ENCODE measurements at regions not wholly inside any gene's neighbourhood (a gene's known extent, or its start where the extent isn't known, plus 50 kb on each side); places are given as distances from the start of the nearest gene placed in this dataset.
"Not testable (repeated sequence)": the region's sequence is repeated elsewhere in the genome, so short reads cannot be mapped to it uniquely, and the experiment has no call there.

DNA sequence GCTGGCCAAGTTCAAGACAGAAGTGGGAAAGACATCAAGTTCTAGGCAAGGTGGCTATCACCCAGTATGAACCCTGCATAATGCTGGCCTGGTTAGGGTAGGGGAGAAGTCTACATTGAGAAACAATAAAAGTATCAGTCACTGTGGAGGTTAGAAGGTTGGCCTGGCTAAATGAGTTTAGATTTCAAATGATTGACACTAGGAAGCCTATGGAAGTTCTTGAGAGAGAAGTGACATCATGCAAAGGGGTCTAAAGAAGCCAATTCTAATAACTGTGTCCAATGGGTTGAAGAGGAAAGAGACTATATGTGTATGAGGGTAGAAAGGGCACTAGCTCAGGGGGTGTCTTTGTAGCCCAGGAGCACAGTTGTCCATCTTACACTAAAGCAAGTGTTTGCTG lies 98.5 kb upstream of the MBIP start:
- DNase-seq (ENCODE audit: low spot score) (no peak), FAIRE-seq (no peak)

DNA sequence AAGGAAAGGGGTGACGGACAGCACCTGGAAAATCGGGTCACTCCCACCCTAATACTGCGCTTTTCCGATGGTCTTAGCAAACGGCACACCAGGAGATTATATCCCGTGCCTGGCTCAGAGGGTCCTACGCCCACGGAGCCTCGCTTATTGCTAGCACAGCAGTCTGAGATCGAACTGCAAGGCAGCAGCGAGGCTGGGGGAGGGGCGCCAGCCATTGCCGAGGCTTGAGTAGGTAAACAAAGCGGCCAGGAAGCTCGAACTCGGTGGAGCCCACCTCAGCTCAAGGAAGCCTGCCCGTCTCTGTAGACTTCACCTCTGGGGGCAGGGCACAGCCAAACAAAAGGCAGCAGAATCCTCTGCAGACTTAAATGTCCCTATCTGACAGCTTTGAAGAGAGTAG lies 91.5 kb upstream of the MBIP start:
- FAIRE-seq; DNase-seq (ENCODE audit: low spot score): not testable (repeated sequence)

DNA sequence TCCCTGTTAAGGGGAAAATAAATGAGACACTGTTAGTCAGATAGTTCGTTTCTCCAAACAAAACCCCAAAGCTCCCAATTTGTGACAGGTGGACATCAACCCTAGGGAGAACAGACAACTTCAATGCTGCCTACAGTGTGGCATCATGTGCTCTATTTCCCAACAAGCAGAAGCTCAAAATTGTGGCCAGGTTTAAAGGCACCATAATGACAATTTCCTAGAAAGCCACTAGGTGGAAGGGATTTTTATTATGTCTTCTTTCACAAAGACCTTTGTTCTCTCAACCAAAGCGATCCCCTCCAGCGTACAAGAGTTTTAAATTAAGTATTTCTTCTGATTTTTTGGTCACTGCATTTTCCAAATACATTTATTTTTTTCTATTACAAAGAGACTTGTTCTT lies 88.0 kb upstream of the MBIP start:
- FAIRE-seq, result no peak
- no peak for DNase-seq (ENCODE audit: low spot score)

GRCh38 chr14:36405589-36406274 lies 85.3 kb upstream of the MBIP start:
- no peak for FAIRE-seq
- DNase-seq (ENCODE audit: low spot score), result no peak

GRCh38 chr14:36402867-36403266 lies 82.4 kb upstream of the MBIP start:
- no peak for DNase-seq (ENCODE audit: low spot score)
- no peak for FAIRE-seq

GRCh38 chr14:36398463-36399291 lies 78.2 kb upstream of the MBIP start:
- no peak for DNase-seq (ENCODE audit: low spot score)
- FAIRE-seq, result no peak

GRCh38 chr14:36397357-36397756 lies 76.9 kb upstream of the MBIP start:
- FAIRE-seq, result no peak
- DNase-seq (ENCODE audit: low spot score), result no peak

DNA sequence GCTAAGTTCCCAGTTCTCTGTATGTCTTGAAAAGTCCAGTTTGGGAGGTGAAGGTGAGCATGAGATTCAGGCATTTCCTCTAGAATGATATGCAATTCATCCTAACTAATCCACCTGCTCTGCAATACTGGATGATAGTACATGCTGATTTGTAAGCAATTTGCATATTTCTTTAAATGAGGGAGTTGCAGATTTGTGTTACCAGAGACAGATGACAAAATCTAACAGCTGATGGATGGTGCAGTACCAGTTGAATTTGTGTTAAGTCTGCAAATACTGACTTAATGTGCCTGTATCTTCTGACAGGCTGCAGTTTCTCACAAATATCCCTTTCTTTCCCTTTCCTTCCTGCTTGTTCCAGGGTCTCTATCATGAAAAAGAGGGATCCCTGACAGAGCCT lies 76.4 kb upstream of the MBIP start:
- DNase-seq (ENCODE audit: low spot score) (no peak), FAIRE-seq (no peak)

DNA sequence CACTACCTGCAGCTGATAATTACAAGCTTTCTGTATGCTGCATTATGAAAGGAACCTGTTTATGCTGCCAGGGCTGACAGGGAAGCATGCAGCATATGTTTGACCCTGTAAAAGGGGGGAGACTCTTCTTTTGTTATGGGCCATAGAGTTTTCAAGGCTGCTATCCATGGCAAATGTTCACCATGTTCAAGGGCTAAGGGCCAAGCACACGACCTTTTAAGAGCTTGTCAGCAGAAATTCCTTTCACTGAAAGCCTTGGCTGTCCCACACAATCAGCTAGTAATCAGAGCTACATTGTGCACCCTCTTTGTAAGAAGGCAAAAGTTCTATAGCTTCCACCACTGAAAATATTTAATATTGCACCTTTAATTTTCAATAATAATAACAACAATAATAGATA lies 74.2 kb upstream of the MBIP start:
- DNase-seq (ENCODE audit: low spot score) (no peak), FAIRE-seq (no peak)

DNA sequence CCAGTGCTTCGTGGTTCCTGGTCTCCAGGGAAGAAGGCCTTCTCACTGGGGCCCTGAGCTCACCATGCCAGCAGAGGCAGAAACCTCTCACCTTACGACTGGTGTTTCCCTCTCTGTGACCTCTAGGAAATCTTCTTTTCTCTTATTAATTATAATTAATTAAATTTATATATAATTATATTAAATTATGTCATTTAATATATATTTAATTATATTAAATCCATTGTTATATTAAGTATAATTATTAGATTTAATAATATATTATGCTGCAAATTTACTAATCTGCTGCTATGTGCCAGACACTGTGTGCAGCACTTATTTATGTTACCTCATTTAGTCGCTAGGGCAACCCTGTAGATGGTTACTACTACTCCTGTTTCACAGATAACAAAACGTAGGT lies 70.3 kb upstream of the MBIP start:
- DNase-seq (ENCODE audit: low spot score), result no peak
- FAIRE-seq, result no peak

DNA sequence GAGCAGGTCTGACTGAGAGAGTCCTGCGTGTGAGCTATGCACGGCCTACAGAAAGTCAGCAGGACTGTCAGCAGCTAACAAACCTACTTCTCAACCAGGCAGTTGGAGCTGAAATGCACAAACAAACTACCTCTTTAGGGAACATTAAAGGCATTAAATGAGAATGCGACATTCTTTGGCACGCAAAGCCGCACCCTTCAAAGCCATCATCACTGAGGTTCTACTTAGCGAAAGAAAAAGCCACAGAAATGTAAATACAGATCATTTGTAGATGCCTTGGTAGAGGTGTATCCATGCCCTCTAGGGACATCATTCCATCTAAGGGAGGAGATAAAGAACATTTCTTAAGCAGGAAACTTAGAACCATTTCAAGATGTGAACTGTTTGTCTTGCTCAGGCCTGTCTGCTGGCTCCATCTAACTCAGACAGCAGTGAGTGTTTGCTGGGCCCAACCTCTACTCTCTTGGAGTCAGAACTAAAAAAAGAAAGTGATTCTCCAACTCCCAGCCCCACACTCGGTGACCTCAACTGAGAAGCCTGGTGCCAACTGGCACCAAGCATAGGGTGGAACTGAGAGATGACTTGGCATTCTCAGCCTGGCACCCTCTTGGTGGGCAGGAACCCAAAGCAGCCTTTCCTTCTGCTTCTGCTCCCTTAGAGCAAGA lies 63.5 kb upstream of the MBIP start:
- FAIRE-seq (no peak), DNase-seq (ENCODE audit: low spot score) (no peak)

- FAIRE-seq (no peak), DNase-seq (ENCODE audit: low spot score) (peak; percentile 13)
These were observed 53.7 kb upstream of the MBIP start for GRCh38 chr14:36373982-36374673.

All from RCC 7860 (cell line).